ENCODE measurements at regions not wholly inside any gene's neighbourhood (a gene's known extent, or its start where the extent isn't known, plus 50 kb on each side); places are given as distances from the start of the nearest gene placed in this dataset.

- TF ChIP-seq CTCF (IDR thresholded peaks at IDR 0.05) (no peak), POLR2AphosphoS5 (IDR thresholded peaks at IDR 0.05; ENCODE audit: low read depth, low read length) (no peak), SIN3A (IDR thresholded peaks at IDR 0.05; ENCODE audit: borderline replicate concordance, low read depth, low read length) (no peak), JUND (IDR thresholded peaks at IDR 0.05) (no peak), PBX3 (IDR thresholded peaks at IDR 0.05) (no peak), MEF2A (IDR thresholded peaks at IDR 0.05; ENCODE audit: borderline replicate concordance, low read depth) (no peak), EP300 (IDR thresholded peaks at IDR 0.05; ENCODE audit: borderline replicate concordance in 1 of 2, low read depth in 1 of 2, low read length in 1 of 2) (no peak), CHD2 (IDR thresholded peaks at IDR 0.05; ENCODE audit: low read length, partially characterized antibody) (no peak), RAD21 (IDR thresholded peaks at IDR 0.05; ENCODE audit: low read length) (no peak)
These were observed 214.9 kb downstream of the FGF9 start for GRCh38 chr13:21885714-21886224.

Data from SK-N-SH (cell line).